Activated T-helper 17 cell treated with anti-CD3 and anti-CD28 coated beads, Interleukin-2, amount 50 U/mL, for 72 hours (primary cell): ENCODE measurements at regions not wholly inside any gene's neighbourhood (a gene's known extent, or its start where the extent isn't known, plus 50 kb on each side); places are given as distances from the start of the nearest gene placed in this dataset.
A peak's percentile ranks its signal among the peaks of the same experiment; 100 is the strongest.
"Not testable (repeated sequence)": the region's sequence is repeated elsewhere in the genome, so short reads cannot be mapped to it uniquely, and the experiment has no call there.

Source experiments
- ATAC-seq: fragments of 150-1000 bp; cut with Tn5 transposase; replicated peaks from 2 replicates; pipeline ENCODE4 v1.10.0; 2021; ENCODE audit warnings: mild to moderate bottlenecking, moderate library complexity
- H3K27ac Mint-ChIP-seq: one replicate; pipeline ENCODE4 v1.8.0; 2022; ENCODE audit warnings: mixed read lengths
- H3K27me3 Mint-ChIP-seq: one replicate; pipeline ENCODE4 v1.8.0; 2022; ENCODE audit warnings: mixed read lengths
- H3K36me3 Mint-ChIP-seq: one replicate; pipeline ENCODE4 v1.8.0; 2022; ENCODE audit warnings: low read depth, mild to moderate bottlenecking, mixed read lengths
- H3K4me1 Mint-ChIP-seq: one replicate; pipeline ENCODE4 v1.8.0; 2022; ENCODE audit warnings: mixed read lengths
- H3K4me3 Mint-ChIP-seq: one replicate; pipeline ENCODE4 v1.8.0; 2022; ENCODE audit warnings: mild to moderate bottlenecking, mixed read lengths
- H3K9me3 Mint-ChIP-seq: one replicate; pipeline ENCODE4 v1.8.0; 2022; ENCODE audit warnings: mixed read lengths

DNA sequence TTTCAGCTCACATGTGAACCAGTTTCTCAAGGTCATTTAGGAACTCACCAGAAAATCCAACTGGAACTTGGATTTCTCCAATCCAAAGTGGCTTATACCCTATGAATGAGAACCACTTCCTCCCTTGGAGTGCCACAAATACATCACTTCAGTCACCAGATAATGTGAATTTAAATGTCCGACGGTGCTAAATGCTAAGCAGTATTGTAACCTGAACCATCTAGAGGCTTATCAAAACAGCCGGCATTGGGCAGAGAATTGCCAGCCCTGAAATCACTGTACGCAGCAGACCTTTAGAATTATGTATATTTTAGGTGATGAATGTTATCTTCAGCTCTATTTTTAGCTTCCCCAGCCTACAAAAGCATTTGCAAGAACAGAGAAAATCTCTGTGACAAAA is 76.8 kb upstream of the COX20 start:
- no peaks in the 10 kb centered on the region for H3K36me3 Mint-ChIP-seq
- H3K27me3 Mint-ChIP-seq: peaks cover 3% of the 10 kb centered on the region
- H3K4me3 Mint-ChIP-seq: no peak overlapping the region
- no peak for ATAC-seq
- no peaks in the 10 kb centered on the region for H3K4me1 Mint-ChIP-seq
- no peak overlapping the region for H3K27ac Mint-ChIP-seq
- H3K9me3 Mint-ChIP-seq: peaks cover 7% of the 10 kb centered on the region

DNA sequence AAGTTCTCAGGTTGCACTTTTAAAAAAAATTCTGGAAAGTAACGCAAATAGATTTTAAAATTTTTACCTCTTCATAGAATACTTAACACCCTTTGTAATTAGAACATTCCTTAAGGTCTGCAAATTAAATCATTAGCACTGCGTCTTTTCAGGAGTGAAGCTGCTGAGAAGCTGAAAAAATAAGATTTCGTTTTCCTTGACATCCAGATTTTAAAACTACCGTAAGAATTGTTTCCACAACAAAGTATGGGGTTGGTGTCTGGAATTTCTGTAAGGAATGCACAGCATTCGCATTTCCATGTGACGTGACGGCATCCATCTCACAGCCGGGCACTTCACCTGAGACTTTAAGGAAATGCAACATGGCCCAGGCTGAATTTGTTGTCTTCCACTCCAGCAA is 76.3 kb upstream of the COX20 start:
- H3K4me3 Mint-ChIP-seq: no peak overlapping the region
- peaks cover 3% of the 10 kb centered on the region for H3K27me3 Mint-ChIP-seq
- H3K27ac Mint-ChIP-seq: no peak overlapping the region
- H3K9me3 Mint-ChIP-seq: peaks cover 7% of the 10 kb centered on the region
- no peaks in the 10 kb centered on the region for H3K36me3 Mint-ChIP-seq
- no peak for ATAC-seq
- no peaks in the 10 kb centered on the region for H3K4me1 Mint-ChIP-seq

DNA sequence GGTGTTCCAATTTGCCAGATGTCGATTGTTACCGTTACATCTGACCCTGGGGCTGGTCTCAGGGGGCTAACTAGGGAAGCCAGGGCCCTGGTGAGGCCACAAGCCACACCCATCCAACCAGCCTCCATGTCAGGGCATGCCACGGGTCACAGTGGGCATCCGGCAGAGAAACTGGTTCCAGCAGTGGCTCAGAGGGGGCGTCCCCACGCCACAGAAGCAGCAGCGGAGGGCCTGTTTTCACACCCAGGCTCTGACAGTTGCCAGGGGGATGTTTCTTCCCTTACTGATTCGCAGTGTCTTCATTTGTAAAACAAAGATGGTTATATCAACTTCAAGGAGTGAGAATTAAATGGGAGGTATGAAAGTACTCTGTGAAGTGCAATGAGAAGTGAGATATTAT is 75.0 kb upstream of the COX20 start:
- Mint-ChIP-seq H3K4me1 (no peaks in the 10 kb centered on the region), H3K27ac (no peak overlapping the region), H3K9me3 (peaks cover 7% of the 10 kb centered on the region), H3K4me3 (no peak overlapping the region), H3K36me3 (no peaks in the 10 kb centered on the region), H3K27me3 (peaks cover 14% of the 10 kb centered on the region)
- ATAC-seq: no peak

DNA sequence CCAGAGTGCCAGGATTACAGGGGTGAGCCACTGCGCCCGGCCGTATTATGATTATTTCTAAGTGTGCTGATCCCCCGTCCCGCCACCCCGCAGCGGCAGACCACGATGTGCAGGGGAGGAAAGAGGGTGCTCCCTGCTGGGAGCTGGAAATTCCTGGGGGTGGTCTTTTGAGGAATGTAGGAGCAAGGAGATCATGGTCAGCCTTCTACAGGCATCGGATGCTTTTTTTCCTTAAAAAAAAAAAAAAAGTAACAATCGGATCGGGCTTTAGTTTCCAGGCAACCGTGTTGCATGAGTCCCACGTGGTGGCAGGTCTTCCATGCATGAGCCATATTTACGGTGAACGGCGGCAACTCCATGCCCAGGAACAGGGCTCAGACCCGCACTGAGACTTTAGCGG is 74.2 kb upstream of the COX20 start:
- Mint-ChIP-seq H3K4me1 (no peaks in the 10 kb centered on the region), H3K9me3 (peaks cover 7% of the 10 kb centered on the region), H3K36me3 (no peaks in the 10 kb centered on the region), H3K27ac (no peak overlapping the region), H3K4me3 (no peak overlapping the region), H3K27me3 (peaks cover 14% of the 10 kb centered on the region)
- no peak for ATAC-seq

DNA sequence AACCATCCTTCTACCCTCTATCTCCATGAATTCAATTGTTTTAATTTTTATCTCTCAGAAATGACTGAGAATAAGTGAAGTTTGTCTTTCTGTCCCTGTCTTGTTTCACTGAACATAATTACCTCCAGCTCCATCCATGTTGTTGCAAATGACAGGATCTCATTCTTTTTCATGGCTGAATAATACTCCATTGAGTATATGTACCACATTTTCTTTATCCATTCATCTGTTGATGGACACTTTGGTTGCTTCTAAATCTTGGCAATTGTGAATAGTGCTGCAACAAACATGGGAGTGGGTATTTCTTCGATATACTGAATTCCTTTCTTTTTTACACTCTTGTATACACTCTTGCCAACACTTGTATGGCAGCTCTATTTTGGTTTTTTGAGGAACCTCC is 72.8 kb upstream of the COX20 start:
- Mint-ChIP-seq H3K27ac (no peak overlapping the region), H3K27me3 (peaks cover 26% of the 10 kb centered on the region), H3K4me3 (no peak overlapping the region), H3K36me3 (no peaks in the 10 kb centered on the region), H3K9me3 (peaks cover 7% of the 10 kb centered on the region), H3K4me1 (no peaks in the 10 kb centered on the region)
- ATAC-seq: no peak

DNA sequence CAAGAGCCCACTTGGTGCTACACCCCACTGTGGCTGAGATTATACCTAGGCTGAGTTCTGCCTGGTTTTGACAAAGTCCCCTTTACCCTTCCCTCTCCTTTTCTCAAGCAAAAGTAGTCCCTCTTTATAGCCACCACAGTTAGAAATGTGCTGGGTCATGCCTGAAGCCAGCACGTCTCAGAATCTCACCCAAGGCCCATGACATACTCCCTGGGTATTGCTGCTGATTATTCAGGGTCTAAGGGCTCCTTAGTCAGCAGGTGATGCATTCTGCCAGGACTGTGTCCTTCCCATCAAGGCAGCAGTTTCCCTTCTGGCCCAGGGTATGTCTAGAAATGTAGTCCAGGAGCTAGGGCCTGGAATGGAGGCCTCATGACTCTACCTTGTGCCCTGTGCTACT is 67.3 kb upstream of the COX20 start:
- H3K27ac Mint-ChIP-seq: no peak overlapping the region
- H3K36me3 Mint-ChIP-seq: no peaks in the 10 kb centered on the region
- H3K4me1 Mint-ChIP-seq: no peaks in the 10 kb centered on the region
- no peak overlapping the region for H3K4me3 Mint-ChIP-seq
- ATAC-seq: no peak
- peaks cover under 1% of the 10 kb centered on the region for H3K9me3 Mint-ChIP-seq
- H3K27me3 Mint-ChIP-seq: peaks cover 38% of the 10 kb centered on the region

DNA sequence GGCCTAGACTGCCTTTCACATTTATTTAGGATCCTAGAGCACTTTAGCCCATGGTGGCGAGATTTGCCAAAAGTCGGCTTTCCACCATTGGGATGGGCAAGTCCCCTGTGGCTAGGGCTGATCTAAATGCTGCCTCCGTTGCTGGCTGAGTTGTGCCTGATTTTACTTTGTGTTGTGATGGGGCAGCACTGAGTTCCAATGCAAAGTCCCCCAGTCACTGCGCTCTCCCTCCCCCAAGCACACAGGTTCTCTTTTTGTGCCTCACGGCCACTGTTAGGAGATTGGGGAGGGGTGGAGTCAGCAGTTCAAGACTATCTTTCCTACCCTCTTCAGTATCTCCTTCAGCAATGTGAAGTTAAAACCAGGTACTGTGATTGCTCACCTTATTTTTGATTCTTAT is 66.7 kb upstream of the COX20 start:
- no peaks in the 10 kb centered on the region for H3K9me3 Mint-ChIP-seq
- ATAC-seq: no peak
- no peak overlapping the region for H3K4me3 Mint-ChIP-seq
- H3K27me3 Mint-ChIP-seq: peaks cover 38% of the 10 kb centered on the region
- H3K4me1 Mint-ChIP-seq: no peaks in the 10 kb centered on the region
- H3K27ac Mint-ChIP-seq: no peak overlapping the region
- no peaks in the 10 kb centered on the region for H3K36me3 Mint-ChIP-seq

DNA sequence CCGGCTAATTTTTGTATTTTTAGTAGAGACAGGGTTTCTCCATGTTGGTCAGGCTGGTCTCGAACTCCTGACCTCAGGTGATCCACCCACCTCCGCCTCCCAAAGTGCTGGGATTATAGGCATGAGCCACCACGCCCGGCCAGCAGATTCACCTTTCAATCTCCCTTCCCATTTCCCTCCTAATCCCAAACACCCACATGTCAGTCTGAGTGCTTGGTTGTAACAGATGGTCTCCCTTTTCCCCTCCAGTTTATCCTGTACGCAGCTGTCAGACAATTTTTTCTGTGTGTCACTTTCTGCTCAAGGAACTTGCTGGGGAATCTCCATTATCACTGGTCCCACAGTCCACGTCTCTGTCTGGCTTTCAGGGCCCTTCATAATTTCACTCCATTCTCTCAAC is 64.9 kb upstream of the COX20 start:
- not testable (repeated sequence) for H3K4me1 Mint-ChIP-seq, H3K4me3 Mint-ChIP-seq, H3K27ac Mint-ChIP-seq, H3K36me3 Mint-ChIP-seq, H3K9me3 Mint-ChIP-seq, ATAC-seq
- H3K27me3 Mint-ChIP-seq: peaks cover 27% of the 10 kb centered on the region

DNA sequence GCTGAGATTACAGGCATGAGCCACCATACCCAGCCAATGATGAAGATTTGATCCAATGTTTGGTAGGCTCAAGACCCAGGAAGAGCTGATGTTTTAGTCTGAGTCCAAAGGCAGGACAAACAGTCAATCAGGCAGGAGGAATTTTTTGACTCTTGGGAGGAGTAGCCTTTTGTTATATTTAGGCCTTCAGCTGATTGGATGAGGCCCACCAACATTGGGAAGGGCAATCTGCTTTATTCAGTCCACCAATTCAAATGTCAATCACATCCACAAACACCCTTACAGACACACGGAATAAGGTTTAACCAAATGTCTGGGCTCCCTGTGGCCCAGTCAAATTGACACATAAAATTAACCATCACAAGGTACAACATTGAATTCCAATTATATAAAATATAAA is 61.9 kb upstream of the COX20 start:
- H3K36me3 Mint-ChIP-seq: no peaks in the 10 kb centered on the region
- H3K4me3 Mint-ChIP-seq: no peak overlapping the region
- no peak overlapping the region for H3K27ac Mint-ChIP-seq
- no peaks in the 10 kb centered on the region for H3K4me1 Mint-ChIP-seq
- no peaks in the 10 kb centered on the region for H3K9me3 Mint-ChIP-seq
- ATAC-seq: no peak
- peaks cover 15% of the 10 kb centered on the region for H3K27me3 Mint-ChIP-seq

DNA sequence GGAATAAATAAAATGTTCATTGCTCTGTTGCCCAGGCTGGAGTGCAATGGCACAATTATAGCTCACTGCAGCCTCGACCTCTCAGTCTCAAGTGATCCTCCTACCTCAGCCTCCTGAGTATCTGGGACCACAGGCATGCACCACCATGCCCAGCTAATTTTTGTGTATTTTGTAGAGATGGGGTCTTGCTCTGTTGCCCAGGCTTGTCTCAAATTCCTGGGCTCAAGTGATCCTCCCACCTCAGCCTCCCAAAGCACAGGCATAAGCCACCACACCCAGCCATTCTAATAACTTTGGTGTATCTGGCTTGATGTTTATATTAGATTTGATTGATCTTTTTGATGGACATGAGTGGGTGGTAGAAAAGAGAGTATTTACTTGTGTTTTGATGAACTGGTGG is 58.7 kb upstream of the COX20 start:
- not testable (repeated sequence) for H3K27me3 Mint-ChIP-seq, H3K4me1 Mint-ChIP-seq, H3K4me3 Mint-ChIP-seq, H3K27ac Mint-ChIP-seq, H3K9me3 Mint-ChIP-seq, ATAC-seq, H3K36me3 Mint-ChIP-seq

DNA sequence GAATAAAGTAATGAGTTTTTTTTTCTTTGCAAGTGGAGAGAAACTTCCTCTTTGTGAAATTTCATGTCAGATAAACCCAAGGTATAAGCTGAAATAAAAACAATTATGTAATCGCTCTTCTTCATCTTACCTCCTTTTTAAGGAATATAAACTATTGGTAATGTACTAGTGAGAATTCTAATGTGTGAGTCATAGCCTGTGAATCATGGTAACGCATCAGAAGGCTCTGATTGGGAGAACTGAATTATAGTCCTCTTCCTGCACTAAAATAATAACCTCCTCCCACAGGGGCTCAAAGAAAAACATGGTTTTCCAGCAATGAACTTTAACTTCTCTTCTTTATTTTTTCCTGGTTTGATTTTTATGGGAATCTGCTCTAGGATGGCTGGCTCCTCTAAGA is 57.1 kb upstream of the COX20 start:
- H3K36me3 Mint-ChIP-seq: no peaks in the 10 kb centered on the region
- peaks cover 3% of the 10 kb centered on the region for H3K27me3 Mint-ChIP-seq
- peak; percentile 55 for ATAC-seq
- no peaks in the 10 kb centered on the region for H3K9me3 Mint-ChIP-seq
- H3K4me1 Mint-ChIP-seq: no peaks in the 10 kb centered on the region
- no peak overlapping the region for H3K4me3 Mint-ChIP-seq
- no peak overlapping the region for H3K27ac Mint-ChIP-seq

DNA sequence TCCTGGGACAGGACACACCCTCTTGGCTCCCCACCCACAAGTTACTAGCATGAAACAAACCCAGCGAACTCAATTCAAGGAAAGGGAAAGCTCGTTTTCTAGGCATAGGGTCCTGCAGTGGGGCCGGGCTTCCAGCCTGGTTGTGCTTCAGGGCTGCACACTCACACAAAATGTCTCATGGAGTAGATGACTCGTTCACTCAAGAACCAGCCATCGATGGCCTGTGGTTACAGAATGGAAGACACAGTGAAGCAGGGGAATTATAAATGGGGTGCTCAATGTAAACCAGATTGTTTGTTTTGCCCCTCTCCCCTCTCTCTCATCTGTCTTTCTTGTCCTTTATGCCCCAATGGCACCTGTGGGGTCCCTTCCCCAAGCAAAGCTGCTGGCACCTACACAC is 56.0 kb upstream of the COX20 start:
- Mint-ChIP-seq H3K36me3 (no peaks in the 10 kb centered on the region), H3K4me1 (no peaks in the 10 kb centered on the region), H3K27ac (peak overlapping the region; percentile 9), H3K9me3 (no peaks in the 10 kb centered on the region), H3K4me3 (no peak overlapping the region), H3K27me3 (peaks cover 3% of the 10 kb centered on the region)
- ATAC-seq: no peak

DNA sequence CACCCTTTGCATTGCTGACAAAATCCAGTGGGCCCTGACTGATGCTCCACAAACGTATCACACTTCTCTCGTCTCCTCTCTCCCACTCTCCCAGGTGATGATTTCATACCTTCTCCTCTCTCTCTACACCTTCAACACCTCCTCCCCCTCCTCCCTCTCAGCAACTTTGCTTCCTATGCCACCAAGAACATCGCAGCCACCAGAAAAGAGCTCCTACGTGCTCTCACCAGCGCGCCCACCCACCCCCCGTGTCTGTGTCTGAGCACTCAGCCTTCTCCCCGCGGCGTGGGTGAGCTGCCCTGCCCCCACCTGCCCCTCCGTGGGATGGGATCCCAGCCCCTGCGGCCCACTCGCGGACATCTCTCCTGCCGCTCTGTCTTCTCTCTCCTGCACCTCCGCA is 55.1 kb upstream of the COX20 start:
- peaks cover 3% of the 10 kb centered on the region for H3K27me3 Mint-ChIP-seq
- H3K4me3 Mint-ChIP-seq: no peak overlapping the region
- no peaks in the 10 kb centered on the region for H3K9me3 Mint-ChIP-seq
- H3K4me1 Mint-ChIP-seq: no peaks in the 10 kb centered on the region
- no peak for ATAC-seq
- H3K27ac Mint-ChIP-seq: peak overlapping the region; percentile 9
- H3K36me3 Mint-ChIP-seq: no peaks in the 10 kb centered on the region

DNA sequence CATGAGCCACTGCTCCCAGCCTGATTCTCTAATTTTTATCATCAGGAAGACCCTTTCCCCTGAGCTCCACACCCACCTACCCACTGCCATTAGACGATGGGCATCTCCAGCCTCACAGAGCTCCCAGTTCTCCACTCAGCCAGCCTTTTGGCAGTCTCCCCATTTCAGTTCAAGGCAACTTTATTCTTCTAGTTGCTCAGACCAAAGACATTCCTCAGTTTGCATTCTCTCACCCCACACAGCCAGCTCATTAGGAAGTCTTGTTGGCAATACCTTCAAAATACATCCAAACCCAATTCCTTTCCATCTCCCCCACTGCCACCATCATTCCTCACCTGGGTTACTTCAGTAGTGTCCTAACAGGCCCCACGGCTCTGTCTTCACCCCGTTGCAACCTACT is 53.4 kb upstream of the COX20 start:
- Mint-ChIP-seq H3K4me1 (no peaks in the 10 kb centered on the region), H3K4me3 (no peak overlapping the region), H3K9me3 (no peaks in the 10 kb centered on the region), H3K36me3 (no peaks in the 10 kb centered on the region), H3K27ac (no peak overlapping the region), H3K27me3 (peaks cover 3% of the 10 kb centered on the region)
- ATAC-seq: no peak

DNA sequence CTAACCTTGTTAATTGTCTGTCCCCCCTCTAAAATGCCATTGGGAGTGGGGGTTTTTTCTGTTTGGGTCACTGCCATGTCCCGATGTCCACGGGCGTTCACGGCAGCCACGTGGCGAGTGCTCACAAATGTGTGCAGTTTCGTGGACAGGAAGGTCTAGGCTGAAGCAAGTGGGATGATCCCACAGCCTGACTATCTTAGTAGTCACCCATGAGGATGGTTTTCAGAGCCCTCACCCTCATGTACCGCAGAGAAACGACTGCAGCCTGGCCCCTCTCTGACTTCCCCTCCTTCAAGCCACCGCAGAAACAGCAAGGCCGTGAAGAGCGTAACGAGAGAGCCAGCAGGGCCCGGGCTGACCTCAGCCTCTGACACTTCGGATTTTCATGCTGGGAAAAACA is 52.3 kb upstream of the COX20 start:
- no peak for ATAC-seq
- H3K4me1 Mint-ChIP-seq: no peaks in the 10 kb centered on the region
- peaks cover 3% of the 10 kb centered on the region for H3K27me3 Mint-ChIP-seq
- H3K36me3 Mint-ChIP-seq: no peaks in the 10 kb centered on the region
- no peak overlapping the region for H3K4me3 Mint-ChIP-seq
- no peaks in the 10 kb centered on the region for H3K9me3 Mint-ChIP-seq
- H3K27ac Mint-ChIP-seq: no peak overlapping the region
